Neural crest cell (in vitro differentiated cells): ENCODE measurements at regions not wholly inside any gene's neighbourhood (a gene's known extent, or its start where the extent isn't known, plus 50 kb on each side); places are given as distances from the start of the nearest gene placed in this dataset.

Experiments used
- DNase-seq: peaks from one replicate; pipeline ENCODE4 v3.0.0; 2021; ENCODE audit warnings: low read depth, mixed read lengths, low spot score
- H3K27ac Mint-ChIP-seq: one replicate; pipeline ENCODE4 v1.8.0; 2021; ENCODE audit warnings: mild to moderate bottlenecking, mixed read lengths; ENCODE audit not compliant: unreplicated experiment
- H3K27me3 Mint-ChIP-seq: 2 replicates; pipeline ENCODE4 v1.8.0; 2021; ENCODE audit warnings: low read depth, mild to moderate bottlenecking, mixed read lengths
- H3K36me3 Mint-ChIP-seq: 2 replicates; pipeline ENCODE4 v1.8.0; 2021; ENCODE audit warnings: low read depth, mild to moderate bottlenecking, mixed read lengths
- H3K4me1 Mint-ChIP-seq: 2 replicates; pipeline ENCODE4 v1.8.0; 2021; ENCODE audit warnings: mixed read lengths
- H3K4me3 Mint-ChIP-seq: one replicate; pipeline ENCODE4 v1.8.0; 2021; ENCODE audit warnings: mild to moderate bottlenecking, mixed read lengths
- H3K9me3 Mint-ChIP-seq: 2 replicates; pipeline ENCODE4 v1.8.0; 2021; ENCODE audit warnings: mixed read lengths
- CTCF ChIP-seq: fragments of 200-600 bp; sonication (generic); conservative IDR thresholded peaks from 2 replicates; pipeline ENCODE4 v1.5.0; 2021; ENCODE audit warnings: antibody characterized with exemption, mild to moderate bottlenecking

- no peak overlapping the region for H3K4me3 Mint-ChIP-seq
- no peak overlapping the region for H3K27ac Mint-ChIP-seq
- no peak for TF ChIP-seq CTCF
- H3K4me1 Mint-ChIP-seq: peaks cover 11% of the 10 kb centered on the region
- H3K9me3 Mint-ChIP-seq: no peaks in the 10 kb centered on the region
- H3K36me3 Mint-ChIP-seq: no peaks in the 10 kb centered on the region
- DNase-seq: no peak
- H3K27me3 Mint-ChIP-seq: peaks cover 2% of the 10 kb centered on the region
These were observed 196.9 kb downstream of the INO80D start for GRCh38 chr2:205889114-205889513.

DNA sequence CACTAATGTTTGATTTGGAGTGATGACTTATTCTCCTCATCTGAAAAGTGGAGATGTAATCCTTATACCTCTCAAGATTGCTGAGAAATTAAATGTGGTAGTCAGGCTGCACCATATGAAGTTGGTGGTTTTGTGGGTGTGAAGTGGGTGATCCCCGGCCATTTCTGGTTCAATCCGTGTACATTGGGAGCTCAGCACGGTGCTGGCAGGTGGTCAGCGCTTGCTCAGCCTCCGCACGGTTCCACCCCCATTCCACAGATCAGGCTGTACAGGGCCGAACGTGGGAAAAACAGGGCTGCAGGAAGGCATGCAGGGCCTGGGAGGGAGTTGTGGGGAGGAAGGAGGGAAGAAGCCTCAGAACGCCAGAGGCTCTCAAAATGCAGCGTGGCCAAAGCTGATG, 198.3 kb downstream of the INO80D start:
- H3K27me3 Mint-ChIP-seq: peaks cover 2% of the 10 kb centered on the region
- peaks cover 11% of the 10 kb centered on the region for H3K4me1 Mint-ChIP-seq
- no peaks in the 10 kb centered on the region for H3K9me3 Mint-ChIP-seq
- no peak overlapping the region for H3K27ac Mint-ChIP-seq
- TF ChIP-seq CTCF: no peak
- no peak for DNase-seq
- H3K36me3 Mint-ChIP-seq: no peaks in the 10 kb centered on the region
- no peak overlapping the region for H3K4me3 Mint-ChIP-seq

- H3K9me3 Mint-ChIP-seq: no peaks in the 10 kb centered on the region
- peaks cover 2% of the 10 kb centered on the region for H3K27me3 Mint-ChIP-seq
- H3K27ac Mint-ChIP-seq: peak overlapping the region; percentile 81
- peak; percentile 76 for DNase-seq
- no peaks in the 10 kb centered on the region for H3K4me1 Mint-ChIP-seq
- no peaks in the 10 kb centered on the region for H3K36me3 Mint-ChIP-seq
- peak; percentile 90 for TF ChIP-seq CTCF
- H3K4me3 Mint-ChIP-seq: no peak overlapping the region
These were observed 200.4 kb downstream of the INO80D start for GRCh38 chr2:205885492-205886099.

GRCh38 chr2:205883965-205884364, 201.7 kb downstream of the NRP2 start:
- Mint-ChIP-seq H3K9me3 (no peaks in the 10 kb centered on the region), H3K36me3 (no peaks in the 10 kb centered on the region), H3K27ac (no peak overlapping the region), H3K27me3 (no peaks in the 10 kb centered on the region), H3K4me1 (peaks cover 8% of the 10 kb centered on the region), H3K4me3 (no peak overlapping the region)
- no peak for TF ChIP-seq CTCF
- no peak for DNase-seq

DNA sequence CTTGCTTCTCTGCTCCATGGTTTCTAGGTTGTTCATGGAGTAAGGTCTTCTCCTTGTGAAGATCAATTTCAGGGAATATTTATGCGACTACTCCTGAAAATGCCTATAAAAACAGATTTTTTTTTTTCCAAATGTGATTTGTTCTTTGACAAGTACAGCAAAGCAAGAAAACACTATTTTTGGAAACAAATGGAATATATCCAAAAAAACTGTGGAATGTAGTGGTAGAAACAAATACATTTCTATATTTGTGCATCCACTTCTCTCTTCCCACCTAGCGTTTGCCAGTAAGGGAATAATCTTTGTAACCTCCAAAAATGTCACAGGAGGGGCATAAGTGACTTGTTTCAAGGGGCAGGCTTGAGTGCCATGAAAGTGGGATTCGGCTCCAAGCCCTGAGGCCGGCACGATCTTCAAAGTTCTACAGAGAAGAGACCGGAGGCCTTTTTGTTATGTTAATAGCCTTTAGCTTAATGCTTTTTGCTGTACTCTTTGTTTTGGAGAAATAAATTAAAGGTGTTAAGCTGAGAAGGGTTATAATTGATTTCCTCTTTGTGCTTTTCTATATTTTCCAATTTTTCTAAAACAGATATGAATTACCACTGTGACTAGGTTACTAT, 200.6 kb downstream of the NRP2 start:
- Mint-ChIP-seq H3K27ac (no peak overlapping the region), H3K4me1 (peaks cover 9% of the 10 kb centered on the region), H3K9me3 (no peaks in the 10 kb centered on the region), H3K4me3 (no peak overlapping the region), H3K36me3 (no peaks in the 10 kb centered on the region), H3K27me3 (no peaks in the 10 kb centered on the region)
- DNase-seq: no peak
- TF ChIP-seq CTCF: no peak
